GM23338 (cell line): ENCODE measurements at regions not wholly inside any gene's neighbourhood (a gene's known extent, or its start where the extent isn't known, plus 50 kb on each side); places are given as distances from the start of the nearest gene placed in this dataset.

Experiments used
- CTCF ChIP-seq, 2 experiments: fragments of 200-600 bp in 1 of 2; sonication (generic) in 1 of 2; conservative IDR thresholded peaks; 2 replicates each; pipeline versions ENCODE4 v1.5.1 to v1.6.1; 2016 to 2017; ENCODE audit warnings: antibody characterized with exemption in 2 of 2, low read depth in 2 of 2, mild to moderate bottlenecking in 2 of 2, moderate library complexity in 1 of 2
- EZH2 ChIP-seq: fragments of 200-600 bp; sonication (generic); IDR thresholded peaks from one replicate; pipeline ENCODE4 v1.8.0; 2017; ENCODE audit warnings: antibody characterized with exemption, mild to moderate bottlenecking, low read depth; ENCODE audit not compliant: unreplicated experiment
- EZH2phosphoT487 ChIP-seq: fragments of 200-600 bp; sonication (generic); IDR thresholded peaks from one replicate; pipeline ENCODE4 v1.8.1; 2018; ENCODE audit warnings: antibody characterized with exemption; ENCODE audit not compliant: unreplicated experiment
- REST ChIP-seq: IDR thresholded peaks from one replicate; pipeline ENCODE4 v1.6.1; 2018; ENCODE audit warnings: antibody characterized with exemption; ENCODE audit not compliant: unreplicated experiment
- ZNF114 ChIP-seq: fragments of 250-450 bp; sonication (Bioruptor Pico); IDR thresholded peaks from 2 replicates; pipeline ENCODE4 v1.5.0; 2020; ENCODE audit warnings: mild to moderate bottlenecking, moderate library complexity
- ZNF331 ChIP-seq: fragments of 250-450 bp; sonication (Bioruptor Pico); IDR thresholded peaks from 2 replicates; pipeline ENCODE4 v1.5.0; 2020; ENCODE audit warnings: low read depth, mild to moderate bottlenecking, moderate library complexity

- TF ChIP-seq ZNF114 (CRISPR knock-in tag): no peak
- TF ChIP-seq CTCF (conservative IDR thresholded peaks at IDR 0.05; ENCODE audit: low read depth in 2 of 2): no peak
- no peak for TF ChIP-seq ZNF331 (CRISPR knock-in tag)
- TF ChIP-seq EZH2: no peak
- no peak for TF ChIP-seq EZH2phosphoT487
- no peak for TF ChIP-seq REST
Measured at GRCh38 chr9:31232485-31232884, 1152.0 kb upstream of the ACO1 start.
